Stimulated activated naive CD8-positive, alpha-beta T cell treated with anti-CD3 and anti-CD28 coated beads, Interleukin-15, Interleukin-2, amounts not matched to agents 100 ng/mL and 50 ng/mL, for 24 hours (primary cell): ENCODE measurements at regions not wholly inside any gene's neighbourhood (a gene's known extent, or its start where the extent isn't known, plus 50 kb on each side); places are given as distances from the start of the nearest gene placed in this dataset.
"Not testable (repeated sequence)": the region's sequence is repeated elsewhere in the genome, so short reads cannot be mapped to it uniquely, and the experiment has no call there.

ENCODE experiments used
- H3K27ac Mint-ChIP-seq: one replicate; pipeline ENCODE4 v1.8.0; 2021; ENCODE audit warnings: mild to moderate bottlenecking, mixed read lengths
- H3K27me3 Mint-ChIP-seq: one replicate; pipeline ENCODE4 v1.8.0; 2021; ENCODE audit warnings: mixed read lengths
- H3K36me3 Mint-ChIP-seq: one replicate; pipeline ENCODE4 v1.8.0; 2021; ENCODE audit warnings: low read depth, mixed read lengths
- H3K4me1 Mint-ChIP-seq: one replicate; pipeline ENCODE4 v1.8.0; 2021; ENCODE audit warnings: low read depth, mixed read lengths
- H3K4me3 Mint-ChIP-seq: one replicate; pipeline ENCODE4 v1.8.0; 2021; ENCODE audit warnings: mild to moderate bottlenecking, mixed read lengths
- H3K9me3 Mint-ChIP-seq: one replicate; pipeline ENCODE4 v1.8.0; 2021; ENCODE audit warnings: mixed read lengths

GRCh38 chr4:28508636-28509035, 1648.0 kb downstream of the STIM2 start:
- Mint-ChIP-seq H3K9me3 (peaks cover 12% of the 10 kb centered on the region), H3K27me3 (no peaks in the 10 kb centered on the region), H3K4me3 (no peak overlapping the region), H3K4me1 (no peaks in the 10 kb centered on the region), H3K36me3 (no peaks in the 10 kb centered on the region), H3K27ac (no peak overlapping the region)

DNA sequence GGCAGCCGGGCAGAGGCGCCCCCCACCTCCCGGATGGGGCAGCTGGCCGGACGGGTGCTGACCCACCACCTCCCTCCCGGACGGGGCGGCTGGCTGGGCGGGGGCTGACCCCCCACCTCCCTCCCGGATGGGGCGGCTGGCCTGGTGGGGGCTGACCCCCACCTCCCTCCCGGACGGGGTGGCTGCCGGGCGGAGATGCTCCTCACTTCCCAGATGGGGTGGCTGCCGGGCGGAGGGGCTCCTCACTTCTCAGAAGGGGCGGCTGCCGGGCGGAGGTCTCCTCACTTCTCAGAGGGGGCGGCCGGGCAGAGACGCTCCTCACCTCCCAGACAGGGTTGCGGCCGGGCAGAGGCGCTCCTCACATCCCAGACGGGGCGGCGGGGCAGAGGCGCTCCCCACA, 1654.1 kb downstream of the STIM2 start:
- H3K36me3 Mint-ChIP-seq, H3K4me1 Mint-ChIP-seq, H3K9me3 Mint-ChIP-seq, H3K4me3 Mint-ChIP-seq, H3K27ac Mint-ChIP-seq, H3K27me3 Mint-ChIP-seq: not testable (repeated sequence)

DNA sequence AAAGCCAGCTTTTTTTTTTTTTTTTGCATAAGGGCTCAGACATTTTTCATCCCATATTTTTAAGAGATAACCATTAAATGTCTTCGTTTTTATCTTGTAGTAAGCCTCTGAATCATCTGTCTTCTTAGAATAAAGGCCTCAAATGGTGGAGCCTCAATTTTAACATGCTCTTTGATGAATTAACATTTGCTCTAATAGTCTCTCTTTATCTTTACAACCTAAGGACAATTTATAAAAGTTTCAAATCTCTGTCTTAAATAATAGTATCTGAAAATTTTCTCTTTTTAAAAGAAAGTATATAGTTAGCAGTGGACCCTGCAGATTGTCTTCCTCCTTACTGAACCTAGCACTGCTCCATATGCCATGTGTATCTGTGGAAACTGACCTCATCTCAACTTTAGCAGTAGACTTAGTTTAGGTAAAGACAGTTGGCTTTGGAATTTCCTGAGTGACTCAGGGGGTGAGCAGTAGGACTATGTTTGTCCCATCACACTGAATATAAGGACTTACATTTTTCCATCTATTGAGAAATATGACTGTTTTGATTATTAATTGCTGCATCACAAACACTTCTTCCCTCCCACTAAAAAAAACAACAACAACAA, 1658.0 kb downstream of the STIM2 start:
- H3K4me1 Mint-ChIP-seq = no peaks in the 10 kb centered on the region
- no peak overlapping the region for H3K27ac Mint-ChIP-seq
- peaks cover 4% of the 10 kb centered on the region for H3K9me3 Mint-ChIP-seq
- no peak overlapping the region for H3K4me3 Mint-ChIP-seq
- no peaks in the 10 kb centered on the region for H3K36me3 Mint-ChIP-seq
- H3K27me3 Mint-ChIP-seq = no peaks in the 10 kb centered on the region

- Mint-ChIP-seq H3K27ac (no peak overlapping the region), H3K4me1 (no peaks in the 10 kb centered on the region), H3K4me3 (no peak overlapping the region), H3K9me3 (peaks cover 14% of the 10 kb centered on the region), H3K27me3 (no peaks in the 10 kb centered on the region), H3K36me3 (no peaks in the 10 kb centered on the region)
These were observed 1663.1 kb downstream of the STIM2 start for GRCh38 chr4:28523681-28524190.

DNA sequence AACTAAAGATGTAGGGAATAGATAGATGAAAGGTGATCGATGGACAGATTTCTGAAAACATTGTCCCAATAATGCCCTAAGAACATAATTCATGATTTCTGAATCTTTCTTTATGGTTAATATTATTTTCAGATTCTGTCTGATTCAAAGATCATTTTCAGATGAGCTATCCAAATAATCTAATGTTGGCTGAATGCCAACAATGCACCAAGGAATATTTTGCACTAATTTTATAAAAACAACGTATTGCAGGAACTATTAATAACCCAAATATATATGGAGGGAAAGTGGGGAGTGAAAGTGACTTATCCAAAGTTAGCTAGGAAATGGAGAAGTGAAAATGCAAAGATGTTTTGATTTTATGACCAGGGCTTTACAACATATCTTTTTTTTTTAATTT, 1675.5 kb downstream of the STIM2 start:
- no peaks in the 10 kb centered on the region for H3K4me1 Mint-ChIP-seq
- no peaks in the 10 kb centered on the region for H3K27me3 Mint-ChIP-seq
- H3K27ac Mint-ChIP-seq = no peak overlapping the region
- no peaks in the 10 kb centered on the region for H3K36me3 Mint-ChIP-seq
- H3K4me3 Mint-ChIP-seq = no peak overlapping the region
- H3K9me3 Mint-ChIP-seq = no peaks in the 10 kb centered on the region

GRCh38 chr4:28545986-28546385, 1685.3 kb downstream of the STIM2 start:
- no peak overlapping the region for H3K4me3 Mint-ChIP-seq
- H3K36me3 Mint-ChIP-seq = no peaks in the 10 kb centered on the region
- H3K27ac Mint-ChIP-seq = no peak overlapping the region
- peaks cover 17% of the 10 kb centered on the region for H3K9me3 Mint-ChIP-seq
- no peaks in the 10 kb centered on the region for H3K4me1 Mint-ChIP-seq
- H3K27me3 Mint-ChIP-seq = no peaks in the 10 kb centered on the region

GRCh38 chr4:28548136-28548535, 1687.5 kb downstream of the STIM2 start:
- H3K27ac Mint-ChIP-seq = no peak overlapping the region
- no peaks in the 10 kb centered on the region for H3K27me3 Mint-ChIP-seq
- H3K4me1 Mint-ChIP-seq = no peaks in the 10 kb centered on the region
- no peaks in the 10 kb centered on the region for H3K36me3 Mint-ChIP-seq
- H3K9me3 Mint-ChIP-seq = peaks cover 13% of the 10 kb centered on the region
- no peak overlapping the region for H3K4me3 Mint-ChIP-seq

- Mint-ChIP-seq H3K36me3 (no peaks in the 10 kb centered on the region), H3K4me3 (no peak overlapping the region), H3K27ac (no peak overlapping the region), H3K4me1 (no peaks in the 10 kb centered on the region), H3K27me3 (no peaks in the 10 kb centered on the region), H3K9me3 (peaks cover 18% of the 10 kb centered on the region)
These were observed 1688.0 kb downstream of the STIM2 start for GRCh38 chr4:28548594-28548993.

- H3K4me1 Mint-ChIP-seq = no peaks in the 10 kb centered on the region
- H3K4me3 Mint-ChIP-seq = no peak overlapping the region
- peaks cover 19% of the 10 kb centered on the region for H3K9me3 Mint-ChIP-seq
- H3K36me3 Mint-ChIP-seq = no peaks in the 10 kb centered on the region
- H3K27me3 Mint-ChIP-seq = no peaks in the 10 kb centered on the region
- H3K27ac Mint-ChIP-seq = no peak overlapping the region
These were observed 1695.2 kb downstream of the STIM2 start for GRCh38 chr4:28555866-28556265.

- Mint-ChIP-seq H3K4me1 (no peaks in the 10 kb centered on the region), H3K27ac (no peak overlapping the region), H3K4me3 (no peak overlapping the region), H3K36me3 (no peaks in the 10 kb centered on the region), H3K27me3 (no peaks in the 10 kb centered on the region), H3K9me3 (peaks cover 16% of the 10 kb centered on the region)
These were observed 1697.1 kb downstream of the STIM2 start for GRCh38 chr4:28557755-28558154.

GRCh38 chr4:28558895-28559294, 1698.3 kb downstream of the STIM2 start:
- Mint-ChIP-seq H3K36me3 (no peaks in the 10 kb centered on the region), H3K27me3 (no peaks in the 10 kb centered on the region), H3K4me1 (no peaks in the 10 kb centered on the region), H3K27ac (no peak overlapping the region), H3K4me3 (no peak overlapping the region), H3K9me3 (peaks cover 8% of the 10 kb centered on the region)

GRCh38 chr4:28562913-28563312, 1702.3 kb downstream of the STIM2 start:
- no peak overlapping the region for H3K27ac Mint-ChIP-seq
- no peak overlapping the region for H3K4me3 Mint-ChIP-seq
- peaks cover 8% of the 10 kb centered on the region for H3K9me3 Mint-ChIP-seq
- H3K36me3 Mint-ChIP-seq = no peaks in the 10 kb centered on the region
- no peaks in the 10 kb centered on the region for H3K4me1 Mint-ChIP-seq
- H3K27me3 Mint-ChIP-seq = no peaks in the 10 kb centered on the region

DNA sequence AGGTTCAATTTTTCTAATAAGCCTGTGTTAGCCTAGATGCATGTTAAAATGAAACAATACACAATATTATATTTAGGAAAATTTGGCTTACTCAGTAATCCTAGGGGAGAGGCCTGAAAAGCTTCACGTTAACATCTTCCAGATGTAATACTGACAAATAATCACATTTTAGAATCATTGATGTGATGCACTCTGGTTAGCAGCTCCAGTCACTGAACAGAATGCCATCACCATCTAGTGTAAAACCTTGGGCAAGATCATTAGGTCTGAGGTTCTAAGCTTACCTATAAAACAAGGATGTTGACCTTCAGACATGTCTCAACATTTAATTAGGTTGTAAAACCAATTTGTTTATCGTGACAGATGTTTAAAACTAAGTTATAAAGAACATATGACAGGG, 1704.8 kb downstream of the STIM2 start:
- no peaks in the 10 kb centered on the region for H3K27me3 Mint-ChIP-seq
- no peaks in the 10 kb centered on the region for H3K36me3 Mint-ChIP-seq
- peaks cover 14% of the 10 kb centered on the region for H3K9me3 Mint-ChIP-seq
- no peak overlapping the region for H3K27ac Mint-ChIP-seq
- H3K4me3 Mint-ChIP-seq = no peak overlapping the region
- no peaks in the 10 kb centered on the region for H3K4me1 Mint-ChIP-seq

- Mint-ChIP-seq H3K9me3 (peaks cover 11% of the 10 kb centered on the region), H3K36me3 (no peaks in the 10 kb centered on the region), H3K4me1 (no peaks in the 10 kb centered on the region), H3K4me3 (no peak overlapping the region), H3K27ac (no peak overlapping the region), H3K27me3 (no peaks in the 10 kb centered on the region)
These were observed 1740.3 kb downstream of the STIM2 start for GRCh38 chr4:28600958-28601357.

DNA sequence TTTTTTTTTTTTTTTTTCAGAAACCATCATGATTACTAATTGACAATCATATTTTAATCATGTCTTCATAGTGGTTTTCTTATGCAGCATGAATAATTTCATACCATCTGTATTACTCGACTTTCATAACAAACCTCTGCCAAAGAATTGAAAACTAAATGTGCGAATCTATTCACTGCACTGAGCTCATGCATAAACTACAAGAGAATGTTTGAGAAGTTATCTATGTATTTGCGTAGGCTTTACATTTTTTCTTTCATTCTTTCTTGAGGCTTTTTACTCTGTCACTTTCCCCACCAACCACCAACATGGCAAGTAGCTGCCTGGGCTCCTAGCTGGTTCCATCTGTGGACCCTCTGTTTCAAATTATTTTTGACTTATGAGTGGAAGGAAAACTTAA, 1761.0 kb downstream of the STIM2 start:
- Mint-ChIP-seq H3K27ac (no peak overlapping the region), H3K4me1 (no peaks in the 10 kb centered on the region), H3K27me3 (no peaks in the 10 kb centered on the region), H3K4me3 (no peak overlapping the region), H3K36me3 (no peaks in the 10 kb centered on the region), H3K9me3 (peaks cover 9% of the 10 kb centered on the region)

GRCh38 chr4:28636971-28637370, 1776.3 kb downstream of the STIM2 start:
- Mint-ChIP-seq H3K4me1 (no peaks in the 10 kb centered on the region), H3K36me3 (no peaks in the 10 kb centered on the region), H3K27me3 (no peaks in the 10 kb centered on the region), H3K27ac (no peak overlapping the region), H3K9me3 (peaks cover 4% of the 10 kb centered on the region), H3K4me3 (no peak overlapping the region)
